Skin epidermis (tissue), 12 donors: ENCODE measurements at regions not wholly inside any gene's neighbourhood (a gene's known extent, or its start where the extent isn't known, plus 50 kb on each side); places are given as distances from the start of the nearest gene placed in this dataset.
"Not testable (repeated sequence)": the region's sequence is repeated elsewhere in the genome, so short reads cannot be mapped to it uniquely, and the experiment has no call there.

Source experiments
- H3K27ac ChIP-seq, 21 experiments: fragments of 200-600 bp; sonication (generic) in 11 of 21; one replicate each; pipeline ENCODE4 v1.5.0; 2020; ENCODE audit warnings: mild to moderate bottlenecking in 3 of 21, inconsistent platforms in 2 of 21, moderate library complexity in 2 of 21
- H3K4me3 ChIP-seq, 7 experiments: fragments of 200-600 bp; sonication (generic) in 2 of 7; one replicate each; pipeline ENCODE4 v1.5.0; 2020; ENCODE audit warnings: inconsistent platforms in 2 of 7, mild to moderate bottlenecking in 2 of 7, moderate library complexity in 1 of 7

- Histone ChIP-seq H3K4me3 (no peak overlapping the region), H3K27ac (no peak overlapping the region)
Measured at GRCh38 chr5:60492958-60493357, 207.0 kb downstream of the DEPDC1B start.

- H3K4me3 ChIP-seq, H3K27ac ChIP-seq: not testable (repeated sequence)
Measured at GRCh38 chr5:60492358-60492757, 207.6 kb downstream of the DEPDC1B start.

DNA sequence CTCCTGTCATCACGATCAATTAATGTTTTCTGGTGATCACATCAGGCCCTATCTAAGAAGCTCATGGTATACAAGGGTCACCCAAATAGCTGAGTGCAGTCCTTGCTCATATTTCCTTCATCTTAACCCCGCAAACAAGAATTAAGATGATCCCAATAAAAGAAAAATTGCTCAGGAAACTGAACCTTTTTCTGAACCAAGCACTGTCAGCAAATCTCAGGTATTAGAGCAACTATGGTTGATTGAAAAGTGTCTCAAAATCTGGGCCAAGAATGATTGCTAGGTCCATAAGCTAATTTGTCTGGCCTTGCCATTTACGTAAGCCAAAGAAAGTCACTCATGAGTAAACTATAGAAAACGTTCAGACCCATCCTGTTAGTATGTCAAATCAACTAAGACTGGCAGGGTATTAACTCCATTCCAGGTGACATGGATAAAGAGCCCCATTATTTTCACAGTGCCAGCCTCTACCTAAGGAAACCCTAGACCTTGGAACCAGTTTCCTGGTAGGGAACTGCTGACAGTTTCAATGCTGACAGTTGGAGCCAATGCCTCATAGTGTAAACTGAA is 209.3 kb downstream of the DEPDC1B start:
- Histone ChIP-seq H3K27ac (no peak overlapping the region), H3K4me3 (no peak overlapping the region)

GRCh38 chr5:60489856-60490255 is 210.1 kb downstream of the DEPDC1B start:
- no peak overlapping the region for H3K4me3 ChIP-seq
- H3K27ac ChIP-seq, result no peak overlapping the region

- no peak overlapping the region for H3K27ac ChIP-seq
- no peak overlapping the region for H3K4me3 ChIP-seq
Measured at GRCh38 chr5:60489377-60489776, 210.6 kb downstream of the DEPDC1B start.

GRCh38 chr5:60488466-60489130 is 211.4 kb downstream of the DEPDC1B start:
- peak overlapping the region in 5 of 7 experiments; percentile 10 to 34 (median 17) for H3K4me3 ChIP-seq
- peak overlapping the region in 11 of 21 experiments; percentile 17 to 56 (median 37) for H3K27ac ChIP-seq

DNA sequence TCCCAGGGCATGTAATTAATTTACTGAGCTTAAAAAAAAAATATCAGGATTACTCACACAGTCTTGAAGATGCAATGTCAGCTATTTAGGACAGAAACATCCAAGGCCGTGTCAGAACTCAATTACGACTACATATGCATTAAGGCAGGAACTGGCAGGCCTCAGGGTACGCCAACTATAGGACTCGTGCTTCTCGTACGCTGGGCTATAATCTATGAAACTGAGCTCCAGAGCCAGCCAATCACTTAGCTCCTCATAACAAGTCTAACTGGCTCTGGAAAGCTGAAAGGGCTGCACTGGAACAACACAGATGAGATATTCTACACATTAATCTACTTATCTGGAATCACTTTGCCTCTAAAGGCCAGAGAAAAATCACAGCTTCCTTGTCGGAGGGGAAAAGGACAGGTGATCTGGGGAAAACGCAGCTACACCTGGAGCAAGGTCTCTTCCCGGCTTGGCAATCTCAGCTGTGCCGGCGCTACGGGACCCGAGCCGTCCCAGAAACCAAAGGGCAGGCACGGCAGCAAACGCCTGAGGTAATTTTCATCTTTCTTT is 212.0 kb downstream of the DEPDC1B start:
- Histone ChIP-seq H3K27ac (peak overlapping the region in 12 of 21 experiments; percentile 17 to 56 (median 38)), H3K4me3 (peak overlapping the region in 5 of 7 experiments; percentile 10 to 34 (median 17))

DNA sequence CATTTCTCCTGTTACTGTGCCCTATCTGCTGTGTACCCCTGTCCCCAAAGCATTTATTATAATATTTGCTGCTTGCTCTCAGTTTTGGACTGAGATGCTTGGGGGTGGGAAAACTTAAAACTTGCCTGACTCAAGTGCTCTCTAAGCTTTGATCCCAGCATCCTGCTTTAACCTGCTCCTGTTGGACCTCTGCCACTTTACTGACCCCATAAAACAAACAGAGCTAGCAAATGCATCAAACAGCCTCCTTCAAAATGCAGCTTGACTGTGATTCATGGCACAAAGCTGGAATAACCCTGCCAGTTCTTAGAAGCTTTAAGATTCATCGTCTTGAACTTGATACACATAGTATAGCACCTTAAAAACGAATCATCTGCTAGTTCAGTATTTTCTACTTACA is 212.5 kb downstream of the DEPDC1B start:
- Histone ChIP-seq H3K27ac (no peak overlapping the region), H3K4me3 (peak overlapping the region in 1 of 7 experiments; percentile 10)

DNA sequence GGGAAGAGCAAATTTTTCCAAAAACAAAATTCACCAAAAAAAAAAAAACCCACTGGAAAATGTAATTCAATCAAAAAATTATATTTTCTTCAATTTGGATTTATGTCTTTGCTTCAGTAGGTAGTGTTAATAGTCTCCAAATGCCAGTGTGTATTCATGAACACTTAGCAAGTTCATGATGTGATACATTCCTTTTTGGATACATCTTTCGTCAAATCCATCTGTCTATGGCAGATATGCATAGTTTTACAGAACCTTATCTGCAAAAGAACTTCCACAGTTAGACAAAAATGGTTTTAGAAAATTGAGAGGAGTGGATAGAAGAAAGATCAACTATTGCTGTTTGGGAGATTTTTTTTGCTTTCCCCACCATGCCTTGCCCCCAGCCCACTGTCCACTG is 214.6 kb downstream of the DEPDC1B start:
- H3K27ac ChIP-seq, result no peak overlapping the region
- no peak overlapping the region for H3K4me3 ChIP-seq

DNA sequence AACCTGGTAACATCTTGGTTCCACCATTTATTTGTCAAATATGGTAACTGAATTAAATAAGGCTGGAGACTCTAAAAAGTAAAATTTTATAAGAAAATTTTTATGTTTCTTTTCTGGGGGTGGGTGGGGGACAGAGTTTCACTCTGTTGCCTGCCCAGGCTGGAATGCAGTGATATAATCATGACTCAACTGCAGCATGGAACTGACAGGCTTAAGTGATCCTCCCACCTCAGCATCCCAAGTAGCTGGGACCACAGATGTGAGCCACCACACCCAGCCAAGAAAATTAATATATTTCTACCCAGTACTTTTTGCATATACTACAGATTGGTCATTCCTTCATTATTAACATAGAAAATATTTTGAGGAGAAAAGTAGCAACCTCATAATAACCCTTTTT is 216.9 kb downstream of the DEPDC1B start:
- Histone ChIP-seq H3K4me3 (no peak overlapping the region), H3K27ac (no peak overlapping the region)

DNA sequence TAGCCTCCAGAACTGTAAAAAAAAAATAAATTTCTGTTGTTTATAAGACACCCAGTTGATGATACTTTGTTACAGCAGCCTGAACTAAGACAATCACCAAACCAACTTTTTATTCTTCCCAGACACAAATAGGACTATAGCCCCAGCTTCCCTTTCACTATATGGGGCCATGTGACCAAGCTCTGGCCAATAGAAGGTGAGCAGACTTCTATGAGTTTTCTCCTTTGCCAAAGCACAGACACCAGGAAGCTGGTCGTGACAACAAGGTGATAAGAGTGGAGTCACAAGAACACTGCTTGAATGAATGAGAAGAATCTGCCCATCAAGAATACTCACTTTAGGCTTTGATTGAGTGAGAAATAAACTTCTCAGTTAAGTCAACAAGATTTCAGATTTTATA is 217.7 kb downstream of the DEPDC1B start:
- Histone ChIP-seq H3K27ac (no peak overlapping the region), H3K4me3 (no peak overlapping the region)

- Histone ChIP-seq H3K27ac (no peak overlapping the region), H3K4me3 (no peak overlapping the region)
Measured at GRCh38 chr5:60479542-60479941, 220.4 kb downstream of the DEPDC1B start.

DNA sequence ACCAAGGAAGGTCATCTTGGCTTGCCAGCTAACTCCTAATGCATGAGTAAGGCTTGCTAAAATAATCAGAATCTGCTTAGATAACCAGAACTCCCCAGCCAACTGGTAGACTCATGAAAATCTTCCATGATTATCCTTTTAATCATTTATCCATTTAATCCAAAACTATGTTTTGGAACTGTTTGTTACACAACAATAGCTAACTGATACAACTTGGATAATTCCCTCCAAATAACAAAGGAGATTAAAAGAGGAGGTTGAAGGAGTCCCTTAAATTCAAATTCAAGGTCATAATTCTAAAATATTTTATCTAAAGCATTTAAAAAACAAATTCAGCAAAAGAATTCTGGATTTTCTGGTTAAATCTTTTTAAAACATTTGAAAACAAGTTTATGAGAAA is 222.1 kb downstream of the DEPDC1B start:
- H3K27ac ChIP-seq, result no peak overlapping the region
- H3K4me3 ChIP-seq, result no peak overlapping the region

DNA sequence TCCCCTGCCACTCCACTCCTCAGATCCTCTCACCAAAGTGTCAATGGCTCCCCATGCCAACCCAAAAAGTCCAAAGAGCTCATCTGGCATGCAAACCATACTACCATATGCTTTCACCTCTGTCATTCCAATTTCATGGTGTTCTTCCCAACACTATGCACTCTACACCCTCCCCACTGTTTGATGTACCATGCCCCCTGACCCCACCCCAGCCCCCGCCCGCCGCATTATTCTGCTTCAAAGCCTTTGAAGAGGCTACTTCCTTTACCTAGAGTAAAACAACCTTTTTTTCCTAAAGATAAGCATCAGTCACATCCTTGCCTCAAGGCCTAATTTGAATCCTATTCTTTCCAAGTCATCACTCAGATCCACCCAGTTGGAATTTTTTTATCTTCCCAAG is 226.3 kb downstream of the DEPDC1B start:
- no peak overlapping the region for H3K4me3 ChIP-seq

DNA sequence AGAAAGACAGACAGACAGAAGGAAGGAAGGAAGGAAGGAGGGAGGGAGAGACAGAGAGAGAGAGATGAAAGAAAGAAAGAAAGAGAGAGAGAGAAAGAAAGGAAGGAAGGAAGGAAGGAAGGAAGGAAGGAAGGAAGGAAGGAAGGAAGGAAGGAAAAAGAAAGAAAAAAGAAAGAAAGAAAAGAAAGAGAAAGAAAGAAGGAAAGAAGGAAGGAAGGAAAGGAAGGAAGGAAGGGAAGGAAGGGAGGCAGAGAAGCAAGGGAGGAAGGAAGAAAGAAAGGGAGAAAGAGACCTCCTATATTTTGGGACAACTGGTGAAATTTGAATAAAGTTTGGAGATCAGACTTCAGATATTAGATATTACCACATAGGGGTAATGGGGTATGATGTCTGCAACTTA is 226.9 kb downstream of the DEPDC1B start:
- H3K27ac ChIP-seq, H3K4me3 ChIP-seq: not testable (repeated sequence)

More for the DNA sequence above, 226.3 kb downstream of the DEPDC1B start:
- no peak overlapping the region for H3K27ac ChIP-seq

DNA sequence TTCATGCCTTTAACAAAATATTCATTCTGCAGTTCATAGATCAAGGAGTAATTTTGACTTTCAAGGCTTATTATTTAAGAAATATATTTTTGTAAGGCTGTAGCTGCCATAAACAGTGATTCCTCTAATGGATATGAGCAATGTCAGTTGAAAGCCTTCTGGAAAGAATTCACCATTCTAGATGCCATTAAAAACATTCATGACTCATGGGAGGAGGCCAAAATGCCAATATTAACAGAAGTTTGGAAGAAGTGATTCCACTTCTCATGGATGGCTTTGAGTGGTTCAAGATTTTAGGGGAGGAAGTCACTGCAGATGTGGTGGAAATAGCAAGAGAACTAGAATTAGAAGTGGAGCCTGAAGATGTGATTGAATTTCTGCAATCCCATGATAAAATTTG is 229.1 kb downstream of the DEPDC1B start:
- no peak overlapping the region for H3K4me3 ChIP-seq
- no peak overlapping the region for H3K27ac ChIP-seq

GRCh38 chr5:60469286-60469685 is 230.7 kb downstream of the DEPDC1B start:
- no peak overlapping the region for H3K27ac ChIP-seq

DNA sequence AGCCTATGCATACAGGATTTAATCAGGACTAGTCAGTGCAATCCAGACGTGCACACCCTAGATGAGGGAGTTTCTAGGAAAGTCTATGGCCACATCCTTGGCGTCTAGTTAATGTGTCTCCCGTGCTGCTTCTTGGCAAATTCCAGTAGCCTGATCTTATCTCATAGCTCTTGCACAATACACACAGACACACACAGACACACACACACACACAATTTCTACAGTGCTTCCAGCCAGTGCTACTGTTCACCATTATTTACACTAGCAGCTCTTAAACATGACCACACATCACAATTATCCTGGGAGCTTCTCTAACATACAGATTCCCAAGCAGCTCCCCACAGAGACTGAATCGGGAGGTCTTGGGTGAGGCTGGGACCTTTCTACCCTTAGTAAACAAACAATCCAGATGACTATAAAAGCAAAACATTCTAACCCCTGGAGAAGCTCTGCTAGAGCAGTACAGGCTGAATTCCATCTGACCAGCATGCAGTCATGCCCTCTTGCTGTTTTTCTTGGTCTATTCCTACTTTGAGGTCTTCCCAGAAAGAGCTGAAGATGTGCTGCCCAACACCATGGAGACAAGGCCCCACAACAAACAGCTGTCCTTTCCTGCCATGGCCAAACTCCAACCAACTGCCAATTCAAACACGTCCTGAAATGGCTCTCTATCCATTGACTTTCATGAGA is 236.6 kb downstream of the DEPDC1B start:
- Histone ChIP-seq H3K27ac (no peak overlapping the region), H3K4me3 (no peak overlapping the region)

More at GRCh38 chr5:60469286-60469685, 230.7 kb downstream of the DEPDC1B start:
- no peak overlapping the region for H3K4me3 ChIP-seq

GRCh38 chr5:60458666-60459065 is 241.3 kb downstream of the DEPDC1B start:
- no peak overlapping the region for H3K4me3 ChIP-seq
- H3K27ac ChIP-seq, result no peak overlapping the region

- Histone ChIP-seq H3K27ac (no peak overlapping the region), H3K4me3 (no peak overlapping the region)
Measured at GRCh38 chr5:60457233-60457632, 242.7 kb downstream of the DEPDC1B start.

- no peak overlapping the region for H3K27ac ChIP-seq
- H3K4me3 ChIP-seq, result no peak overlapping the region
Measured at GRCh38 chr5:60455589-60455988, 244.4 kb downstream of the DEPDC1B start.
